SK-N-SH (cell line): ENCODE measurements at regions not wholly inside any gene's neighbourhood (a gene's known extent, or its start where the extent isn't known, plus 50 kb on each side); places are given as distances from the start of the nearest gene placed in this dataset.

Experiments used
- CTCF ChIA-PET: fragments of 300-600, 350-600 bp; formaldehyde crosslinking; extraction: SDS; loops from one replicate; lab custom pipeline; 2021; lab: Yijun Ruan, JAX
- POLR2A ChIA-PET: fragments of 350-600 bp; sonication (Branson Sonifier 250); formaldehyde crosslinking; extraction: SDS; loops from one replicate; lab custom pipeline; 2020; ENCODE audit warnings: antibody characterized with exemption, inconsistent platforms; lab: Yijun Ruan, JAX
- DNase-seq: peaks from one replicate; pipeline ENCODE4 v3.0.0; 2012
- H2AFZ ChIP-seq: fragments of 200-600 bp; sonication (generic); 2 replicates; pipeline ENCODE4 v1.8.1; 2016; ENCODE audit warnings: antibody characterized with exemption, mild to moderate bottlenecking, low read depth
- H3F3A ChIP-seq: fragments of 200-600 bp; sonication (generic); replicated peaks from 2 replicates; pipeline ENCODE3; 2016; ENCODE audit warnings: antibody characterized with exemption, mild to moderate bottlenecking; ENCODE audit not compliant: insufficient read depth
- H3K27ac ChIP-seq, 2 experiments: fragments of 200-500 bp in 1 of 2; fragments of 200-600 bp in 1 of 2; sonication (Bioruptor generic) in 1 of 2; sonication (generic), shearing (Covaris generic) in 1 of 2; 2 replicates each; pipeline versions ENCODE4 v1.5.1 to v1.6.1; 2014 to 2016; ENCODE audit warnings: low read depth in 2 of 2, inconsistent platforms in 1 of 2, low read length in 1 of 2, mild to moderate bottlenecking in 1 of 2, mixed read lengths in 1 of 2
- H3K27me3 ChIP-seq: fragments of 200-600 bp; sonication (generic), shearing (Covaris generic); 2 replicates; pipeline ENCODE4 v1.6.1; 2016; ENCODE audit warnings: mixed run types; ENCODE audit not compliant: insufficient read depth
- H3K36me3 ChIP-seq, 2 experiments: fragments of 200-500 bp in 1 of 2; fragments of 200-600 bp in 1 of 2; sonication (Bioruptor generic) in 1 of 2; sonication (generic) in 1 of 2; replicated peaks in 1 of 2; 2 replicates each; pipeline versions ENCODE3 to v1.5.1; 2014 to 2016; ENCODE audit warnings: low read length in 1 of 2, mild to moderate bottlenecking in 1 of 2; ENCODE audit not compliant: insufficient read depth in 2 of 2, control insufficient read depth in 1 of 2
- H3K4me1 ChIP-seq, 2 experiments: fragments of 200-500 bp in 1 of 2; fragments of 200-600 bp in 1 of 2; sonication (Bioruptor generic) in 1 of 2; sonication (generic), shearing (Covaris generic) in 1 of 2; 2 replicates each; pipeline versions ENCODE4 v1.5.1 to v1.6.1; 2014 to 2016; ENCODE audit warnings: low read depth in 1 of 2, low read length in 1 of 2, mixed run types in 1 of 2; ENCODE audit not compliant: insufficient read depth in 2 of 2, control insufficient read depth in 1 of 2
- H3K4me2 ChIP-seq: fragments of 200-600 bp; sonication (generic), shearing (Covaris generic); 2 replicates; pipeline ENCODE4 v1.6.1; 2017; ENCODE audit warnings: mixed run types
- H3K4me3 ChIP-seq, 2 experiments: fragments of 200-500 bp in 1 of 2; fragments of 200-600 bp in 1 of 2; sonication (Bioruptor generic) in 1 of 2; sonication (generic), shearing (Covaris generic) in 1 of 2; 2 replicates each; pipeline versions ENCODE4 v1.5.1 to v1.8.1; 2014 to 2016; ENCODE audit warnings: low read depth in 2 of 2, inconsistent platforms in 1 of 2, low read length in 1 of 2, mild to moderate bottlenecking in 1 of 2, mixed read lengths in 1 of 2, moderate library complexity in 1 of 2
- H3K79me2 ChIP-seq: fragments of 200-600 bp; sonication (generic); 2 replicates; pipeline ENCODE4 v1.8.1; 2017; ENCODE audit warnings: mild to moderate bottlenecking; ENCODE audit not compliant: insufficient read depth
- H3K9ac ChIP-seq: fragments of 200-600 bp; sonication (generic); 2 replicates; pipeline ENCODE4 v1.6.1; 2017; ENCODE audit warnings: mixed run types
- H3K9me2 ChIP-seq: fragments of 200-600 bp; sonication (generic); 2 replicates; pipeline ENCODE4 v1.6.1; 2017; ENCODE audit warnings: mixed run types
- H3K9me3 ChIP-seq: fragments of 200-600 bp; sonication (generic); 2 replicates; pipeline ENCODE4 v1.6.1; 2017; ENCODE audit warnings: mixed run types, mild to moderate bottlenecking, moderate library complexity
- H4K20me1 ChIP-seq: fragments of 200-600 bp; sonication (generic); 2 replicates; pipeline ENCODE4 v1.6.1; 2017; ENCODE audit warnings: mild to moderate bottlenecking, mixed run types; ENCODE audit not compliant: insufficient read depth
- CTCF ChIP-seq: fragments of 200-600 bp; sonication (generic); IDR thresholded peaks from 2 replicates; pipeline ENCODE4 v1.6.1; 2017; ENCODE audit warnings: antibody characterized with exemption, mild to moderate bottlenecking, moderate library complexity
- ELF1 ChIP-seq: IDR thresholded peaks from 2 replicates; pipeline ENCODE4 v1.4.0; 2012
- FOXJ3 ChIP-seq: sonication (generic); formaldehyde crosslinking; IDR thresholded peaks from 2 replicates; pipeline ENCODE4 v1.5.1; 2020; ENCODE audit warnings: mild to moderate bottlenecking, missing genetic modification reagents
- FOXM1 ChIP-seq: IDR thresholded peaks from 2 replicates; pipeline ENCODE4 v1.4.0; 2012; ENCODE audit warnings: low read depth, mild to moderate bottlenecking
- MEF2A ChIP-seq: IDR thresholded peaks from 2 replicates; pipeline ENCODE4 v1.4.0; 2012; ENCODE audit warnings: low read depth, borderline replicate concordance
- MXI1 ChIP-seq: IDR thresholded peaks from 2 replicates; pipeline ENCODE4 v1.6.1; 2012; ENCODE audit warnings: mild to moderate bottlenecking, low read depth, low read length, improper control_type of control experiment
- POLR2AphosphoS5 ChIP-seq: IDR thresholded peaks from 2 replicates; pipeline ENCODE4 v1.6.1; 2012; ENCODE audit warnings: low read depth, low read length
- RAD21 ChIP-seq: IDR thresholded peaks from 2 replicates; pipeline ENCODE4 v1.6.1; 2012; ENCODE audit warnings: mild to moderate bottlenecking, low read length
- RCOR1 ChIP-seq: fragments of 150-350 bp; IDR thresholded peaks from 2 replicates; pipeline ENCODE4 v1.6.1; 2017; ENCODE audit warnings: antibody characterized with exemption, low read length
- RFX5 ChIP-seq: IDR thresholded peaks from 2 replicates; pipeline ENCODE4 v1.6.1; 2012; ENCODE audit warnings: mild to moderate bottlenecking, improper control_type of control experiment, low read length
- TCF12 ChIP-seq: IDR thresholded peaks from 2 replicates; pipeline ENCODE4 v1.4.0; 2012
- USF1 ChIP-seq: IDR thresholded peaks from 2 replicates; pipeline ENCODE4 v1.4.0; 2012; ENCODE audit warnings: low read depth, borderline replicate concordance
- USF2 ChIP-seq: fragments of 150-350 bp; IDR thresholded peaks from 2 replicates; pipeline ENCODE4 v1.6.1; 2017; ENCODE audit warnings: antibody characterized with exemption, low read length, low read depth, borderline replicate concordance
- ZBTB33 ChIP-seq: IDR thresholded peaks from 2 replicates; pipeline ENCODE4 v1.4.0; 2012; ENCODE audit warnings: low read depth, borderline replicate concordance
- WGBS: methylation state at CpG from one replicate; pipeline ENCODE4 v1.1.6; 2017; ENCODE audit warnings: low lambda C conversion rate; 5-methylcytosine and 5-hydroxymethylcytosine counted together

GRCh38 chr18:65365245-65365980 is 385.4 kb upstream of the CDH7 start (continued):
- no peak for TF ChIP-seq TCF12

- H3K27ac ChIP-seq: no peak overlapping the region
- DNase-seq: no peak
- CTCF ChIA-PET: no interaction called here
- no peak overlapping the region for H3K9ac ChIP-seq
- no peaks in the 10 kb centered on the region for H3K4me1 ChIP-seq
- no peaks in the 10 kb centered on the region for H3K36me3 ChIP-seq
- POLR2A ChIA-PET: no interaction called here
- H3K9me2 ChIP-seq: no peaks in the 10 kb centered on the region
- H3K4me2 ChIP-seq: no peak overlapping the region
- no peaks in the 10 kb centered on the region for H4K20me1 ChIP-seq
- no peaks in the 10 kb centered on the region for H3K79me2 ChIP-seq
- no peak overlapping the region for H2AFZ ChIP-seq
- H3K9me3 ChIP-seq: no peaks in the 10 kb centered on the region
- 37% methylated on average over 4 of the region's 4 CpGs for WGBS
- H3K27me3 ChIP-seq: no peaks in the 10 kb centered on the region
- TF ChIP-seq POLR2AphosphoS5: no peak
- no peak overlapping the region for H3K4me3 ChIP-seq
- H3F3A ChIP-seq: no peaks in the 10 kb centered on the region
Observed at GRCh38 chr18:65363911-65364632, 386.7 kb upstream of the CDH7 start.

GRCh38 chr18:65363011-65363410 is 387.8 kb upstream of the CDH7 start:
- 83% methylated on average over 3 of the region's 3 CpGs for WGBS
- no peaks in the 10 kb centered on the region for H3K9me3 ChIP-seq
- H3F3A ChIP-seq: no peaks in the 10 kb centered on the region
- H3K9me2 ChIP-seq: no peaks in the 10 kb centered on the region
- TF ChIP-seq ZBTB33: no peak
- no peak for TF ChIP-seq FOXM1
- no peak for TF ChIP-seq RCOR1
- TF ChIP-seq CTCF: no peak
- no peak for TF ChIP-seq RAD21
- TF ChIP-seq USF2: no peak
- no peak for TF ChIP-seq TCF12
- no peak for TF ChIP-seq ELF1
- TF ChIP-seq POLR2AphosphoS5: no peak
- TF ChIP-seq FOXJ3: no peak
- no peak for TF ChIP-seq MEF2A
- no peak for TF ChIP-seq USF1
- TF ChIP-seq RFX5: no peak
- no peak for TF ChIP-seq MXI1
- no peak for DNase-seq
- no peak overlapping the region for H3K4me3 ChIP-seq
- no peak overlapping the region for H2AFZ ChIP-seq
- H3K36me3 ChIP-seq: no peaks in the 10 kb centered on the region
- no peaks in the 10 kb centered on the region for H3K79me2 ChIP-seq
- H3K4me2 ChIP-seq: no peak overlapping the region
- H3K27me3 ChIP-seq: no peaks in the 10 kb centered on the region
- CTCF ChIA-PET: interaction anchor here (1.6 kb wide), 1 partner anchor 8 kb away, joined by 3 read pairs; no protein-coding TSS in a partner anchor
- POLR2A ChIA-PET: no interaction called here
- H3K9ac ChIP-seq: no peak overlapping the region
- no peak overlapping the region for H3K27ac ChIP-seq
- H3K4me1 ChIP-seq: no peaks in the 10 kb centered on the region
- H4K20me1 ChIP-seq: no peaks in the 10 kb centered on the region
